Bone marrow (tissue), 2 donors: ENCODE measurements at regions not wholly inside any gene's neighbourhood (a gene's known extent, or its start where the extent isn't known, plus 50 kb on each side); places are given as distances from the start of the nearest gene placed in this dataset.

Experiments used
- DNase-seq, 2 donors: peaks; one replicate each; lab custom pipeline; 2025; lab: John Stamatoyannopoulos, UW

- no peak for DNase-seq
Observed at GRCh38 chr2:19545507-19545906, 187.1 kb upstream of the OSR1 start.

- DNase-seq: no peak
Observed at GRCh38 chr2:19543663-19544383, 185.4 kb upstream of the OSR1 start.

- DNase-seq: no peak
Observed at GRCh38 chr2:19542796-19543662, 184.6 kb upstream of the OSR1 start.

GRCh38 chr2:19541884-19542283 lies 183.5 kb upstream of the OSR1 start:
- DNase-seq: no peak

GRCh38 chr2:19540739-19541525 lies 182.5 kb upstream of the OSR1 start:
- no peak for DNase-seq

- no peak for DNase-seq
Observed at GRCh38 chr2:19538411-19538963, 180.1 kb upstream of the OSR1 start.

DNA sequence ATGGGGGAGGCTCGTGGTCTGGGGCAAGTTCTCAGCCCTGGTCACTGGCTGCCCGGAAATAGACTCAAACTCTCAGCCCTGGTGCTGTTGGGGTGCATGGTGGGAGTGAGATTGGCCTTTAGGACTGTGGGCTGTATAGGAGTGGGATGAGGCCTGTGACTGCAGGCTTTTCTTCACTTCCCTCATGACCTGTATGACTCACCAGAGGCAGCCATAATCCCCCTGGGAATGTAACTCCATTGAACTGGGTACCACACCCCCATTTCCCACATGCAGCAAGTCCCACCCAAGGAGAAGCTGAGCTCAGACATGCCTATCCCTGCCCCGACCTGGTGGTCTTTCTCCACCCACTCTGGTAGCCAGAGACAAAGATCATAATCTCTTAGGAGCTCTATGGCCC lies 177.7 kb upstream of the OSR1 start:
- DNase-seq: no peak

GRCh38 chr2:19532547-19533196 lies 174.2 kb upstream of the OSR1 start:
- no peak for DNase-seq

DNA sequence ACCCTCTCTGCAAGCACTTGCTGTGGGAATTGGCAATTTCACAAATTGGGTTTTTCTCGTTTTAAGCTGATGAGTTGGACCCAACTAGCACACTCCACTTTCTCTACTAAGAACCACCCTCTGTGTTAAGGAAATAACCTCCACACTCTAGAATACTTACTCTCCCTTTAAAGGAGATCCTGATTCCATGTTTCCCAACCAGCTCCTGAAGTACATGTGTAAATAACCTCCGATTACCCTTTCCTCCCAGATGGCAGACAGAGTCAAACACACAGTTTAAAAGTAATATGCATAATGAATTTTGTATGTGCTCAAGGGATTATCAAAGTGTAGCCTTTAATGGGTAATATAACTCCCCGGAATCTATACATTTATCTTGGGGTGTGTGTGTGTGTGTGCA lies 171.3 kb upstream of the OSR1 start:
- DNase-seq: no peak

DNA sequence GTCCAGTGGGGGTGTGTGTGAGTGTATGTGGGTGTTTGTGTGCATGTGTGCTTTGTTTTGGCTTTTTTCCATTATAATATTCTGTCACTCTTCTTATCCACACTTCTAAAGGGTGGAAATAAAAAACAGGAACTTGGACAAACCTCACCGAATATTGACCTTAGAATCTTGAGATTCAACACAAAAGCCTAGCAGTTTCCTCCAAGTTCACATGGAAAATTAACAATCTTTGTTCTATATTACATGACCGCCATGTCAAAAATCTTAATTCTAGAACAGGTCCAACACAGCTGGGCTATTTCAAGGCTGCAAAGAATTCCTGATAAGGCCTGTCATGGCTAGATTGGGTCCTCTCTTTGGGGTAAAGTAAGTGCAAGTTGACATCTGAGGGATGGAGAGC lies 169.3 kb upstream of the OSR1 start:
- DNase-seq: no peak

- DNase-seq: no peak
Observed at GRCh38 chr2:19525313-19525712, 166.9 kb upstream of the OSR1 start.

- no peak for DNase-seq
Observed at GRCh38 chr2:19519045-19519444, 160.6 kb upstream of the OSR1 start.

- no peak for DNase-seq
Observed at GRCh38 chr2:19507137-19507536, 148.7 kb upstream of the OSR1 start.

GRCh38 chr2:19505199-19506136 lies 147.0 kb upstream of the OSR1 start:
- no peak for DNase-seq

- no peak for DNase-seq
Observed at GRCh38 chr2:19504400-19505198, 146.2 kb upstream of the OSR1 start.

DNA sequence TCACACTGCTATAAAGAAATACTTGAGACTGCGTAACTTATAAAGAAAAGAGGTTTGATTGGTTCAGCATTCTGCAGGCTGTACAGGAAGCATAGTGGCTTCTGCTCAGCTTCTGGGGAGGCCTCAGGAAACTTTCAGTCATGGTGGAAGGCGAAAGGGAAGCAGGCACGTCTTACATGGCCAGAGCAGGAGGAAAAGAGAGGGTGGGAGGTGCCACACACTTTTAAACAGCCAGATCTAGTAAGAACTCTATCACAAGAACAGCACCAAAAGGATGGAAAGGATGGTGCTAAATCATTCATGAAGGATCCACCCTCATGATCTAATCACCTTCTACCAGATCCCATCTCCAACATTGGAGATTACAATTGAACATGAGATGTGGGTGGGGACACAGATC lies 145.5 kb upstream of the OSR1 start:
- DNase-seq: no peak

GRCh38 chr2:19503406-19503805 lies 145.0 kb upstream of the OSR1 start:
- DNase-seq: no peak

- DNase-seq: no peak
Observed at GRCh38 chr2:19500126-19500525, 141.7 kb upstream of the OSR1 start.

DNA sequence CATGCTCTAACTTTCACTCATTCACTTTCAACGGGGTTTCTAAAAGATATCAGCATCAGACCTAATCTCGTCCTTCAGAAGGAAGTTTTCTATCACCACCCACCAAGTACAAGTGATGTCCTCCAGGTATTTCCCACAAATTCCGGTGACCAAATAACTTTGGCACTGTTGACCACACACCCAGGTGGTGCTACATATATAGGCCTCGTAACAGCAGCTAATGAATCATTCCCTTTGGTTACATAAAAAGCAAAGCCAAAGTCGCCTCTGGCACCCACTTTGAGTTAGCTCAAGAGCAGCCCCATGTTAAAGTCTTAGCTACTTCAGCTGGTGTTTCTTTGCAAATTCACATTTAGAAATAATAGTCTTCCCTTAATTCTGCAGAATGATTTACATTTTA lies 138.2 kb upstream of the OSR1 start:
- DNase-seq: no peak

- DNase-seq: no peak
Observed at GRCh38 chr2:19494241-19494640, 135.8 kb upstream of the OSR1 start.
